HUES48 (cell line): ENCODE measurements at regions not wholly inside any gene's neighbourhood (a gene's known extent, or its start where the extent isn't known, plus 50 kb on each side); places are given as distances from the start of the nearest gene placed in this dataset.
"Not testable (repeated sequence)": the region's sequence is repeated elsewhere in the genome, so short reads cannot be mapped to it uniquely, and the experiment has no call there.

Experiments
- H3K27ac ChIP-seq: one replicate; pipeline ENCODE4 v1.7.0; 2013; ENCODE audit warnings: low read depth, low read length, inconsistent platforms
- H3K27me3 ChIP-seq: 2 replicates; pipeline ENCODE4 v1.6.1; 2013; ENCODE audit warnings: mild to moderate bottlenecking, low read length; ENCODE audit not compliant: control insufficient read depth, insufficient read depth
- H3K36me3 ChIP-seq: 2 replicates; pipeline ENCODE4 v1.6.1; 2013; ENCODE audit warnings: low read length; ENCODE audit not compliant: control insufficient read depth, insufficient read depth
- H3K4me1 ChIP-seq: 2 replicates; pipeline ENCODE4 v1.6.1; 2013; ENCODE audit warnings: mild to moderate bottlenecking, low read length; ENCODE audit not compliant: control insufficient read depth, insufficient read depth
- H3K4me3 ChIP-seq: 2 replicates; pipeline ENCODE4 v1.5.1; 2013; ENCODE audit warnings: mild to moderate bottlenecking, low read depth, low read length
- H3K9ac ChIP-seq: 2 replicates; pipeline ENCODE4 v1.6.1; 2013; ENCODE audit warnings: mild to moderate bottlenecking, low read depth, low read length, moderate library complexity
- H3K9me3 ChIP-seq: 2 replicates; pipeline ENCODE4 v1.6.1; 2013; ENCODE audit warnings: low read length; ENCODE audit not compliant: control insufficient read depth, insufficient read depth

GRCh38 chr7:68760556-68760955 is 837.7 kb upstream of the AUTS2 start:
- no peak overlapping the region for H3K9ac ChIP-seq
- no peaks in the 10 kb centered on the region for H3K27me3 ChIP-seq
- peaks cover 19% of the 10 kb centered on the region for H3K9me3 ChIP-seq
- no peaks in the 10 kb centered on the region for H3K36me3 ChIP-seq
- no peak overlapping the region for H3K27ac ChIP-seq
- no peak overlapping the region for H3K4me3 ChIP-seq
- H3K4me1 ChIP-seq: no peaks in the 10 kb centered on the region

- Histone ChIP-seq H3K9ac (no peak overlapping the region), H3K4me3 (no peak overlapping the region), H3K4me1 (no peaks in the 10 kb centered on the region)
Observed at GRCh38 chr7:68767462-68767861, 830.8 kb upstream of the AUTS2 start.

GRCh38 chr7:68770649-68771048 is 827.6 kb upstream of the AUTS2 start:
- no peaks in the 10 kb centered on the region for H3K9me3 ChIP-seq
- H3K27ac ChIP-seq: no peak overlapping the region
- no peak overlapping the region for H3K4me3 ChIP-seq
- H3K36me3 ChIP-seq: no peaks in the 10 kb centered on the region
- no peak overlapping the region for H3K9ac ChIP-seq
- H3K27me3 ChIP-seq: no peaks in the 10 kb centered on the region
- H3K4me1 ChIP-seq: no peaks in the 10 kb centered on the region

More at GRCh38 chr7:68767462-68767861, 830.8 kb upstream of the AUTS2 start:
- Histone ChIP-seq H3K9me3 (peaks cover 12% of the 10 kb centered on the region), H3K27ac (no peak overlapping the region), H3K27me3 (no peaks in the 10 kb centered on the region), H3K36me3 (no peaks in the 10 kb centered on the region)

GRCh38 chr7:68776326-68776725 is 821.9 kb upstream of the AUTS2 start:
- Histone ChIP-seq H3K27me3 (no peaks in the 10 kb centered on the region), H3K4me1 (no peaks in the 10 kb centered on the region), H3K36me3 (no peaks in the 10 kb centered on the region), H3K9ac (no peak overlapping the region), H3K27ac (no peak overlapping the region), H3K9me3 (no peaks in the 10 kb centered on the region), H3K4me3 (no peak overlapping the region)

- no peak overlapping the region for H3K27ac ChIP-seq
- H3K27me3 ChIP-seq: no peaks in the 10 kb centered on the region
- H3K9ac ChIP-seq: no peak overlapping the region
- no peaks in the 10 kb centered on the region for H3K9me3 ChIP-seq
- no peak overlapping the region for H3K4me3 ChIP-seq
- H3K36me3 ChIP-seq: no peaks in the 10 kb centered on the region
- H3K4me1 ChIP-seq: peaks cover 14% of the 10 kb centered on the region
Observed at GRCh38 chr7:68783684-68784083, 814.6 kb upstream of the AUTS2 start.

GRCh38 chr7:68785036-68785435 is 813.2 kb upstream of the AUTS2 start:
- Histone ChIP-seq H3K4me1 (peaks cover 14% of the 10 kb centered on the region), H3K4me3 (no peak overlapping the region), H3K9me3 (no peaks in the 10 kb centered on the region), H3K9ac (no peak overlapping the region), H3K27me3 (no peaks in the 10 kb centered on the region), H3K27ac (no peak overlapping the region), H3K36me3 (no peaks in the 10 kb centered on the region)

- H3K4me1 ChIP-seq: peaks cover 14% of the 10 kb centered on the region
- no peak overlapping the region for H3K9ac ChIP-seq
- H3K9me3 ChIP-seq: no peaks in the 10 kb centered on the region
- H3K36me3 ChIP-seq: no peaks in the 10 kb centered on the region
- H3K4me3 ChIP-seq: no peak overlapping the region
- H3K27me3 ChIP-seq: no peaks in the 10 kb centered on the region
- H3K27ac ChIP-seq: no peak overlapping the region
Observed at GRCh38 chr7:68787566-68787965, 810.7 kb upstream of the AUTS2 start.

GRCh38 chr7:68788529-68788928 is 809.7 kb upstream of the AUTS2 start:
- peaks cover 11% of the 10 kb centered on the region for H3K4me1 ChIP-seq
- not testable (repeated sequence) for H3K9me3 ChIP-seq, H3K27ac ChIP-seq, H3K36me3 ChIP-seq, H3K27me3 ChIP-seq, H3K9ac ChIP-seq, H3K4me3 ChIP-seq

GRCh38 chr7:68789597-68789996 is 808.7 kb upstream of the AUTS2 start:
- Histone ChIP-seq H3K9me3 (peaks cover 5% of the 10 kb centered on the region; the same call in 1 of the 2 replicates), H3K27me3 (no peaks in the 10 kb centered on the region), H3K27ac (no peak overlapping the region), H3K4me3 (no peak overlapping the region), H3K4me1 (peaks cover 11% of the 10 kb centered on the region), H3K36me3 (no peaks in the 10 kb centered on the region), H3K9ac (no peak overlapping the region)

- H3K36me3 ChIP-seq: no peaks in the 10 kb centered on the region
Observed at GRCh38 chr7:68792351-68792750, 805.9 kb upstream of the AUTS2 start.

GRCh38 chr7:68793513-68793912 is 804.8 kb upstream of the AUTS2 start:
- Histone ChIP-seq H3K9me3 (peaks cover 5% of the 10 kb centered on the region; the same call in 1 of the 2 replicates), H3K4me3 (no peak overlapping the region), H3K36me3 (no peaks in the 10 kb centered on the region), H3K9ac (no peak overlapping the region), H3K27me3 (no peaks in the 10 kb centered on the region), H3K27ac (no peak overlapping the region), H3K4me1 (no peaks in the 10 kb centered on the region)

More at GRCh38 chr7:68792351-68792750, 805.9 kb upstream of the AUTS2 start:
- H3K27me3 ChIP-seq: no peaks in the 10 kb centered on the region
- H3K27ac ChIP-seq: no peak overlapping the region
- no peak overlapping the region for H3K9ac ChIP-seq
- H3K9me3 ChIP-seq: peaks cover 5% of the 10 kb centered on the region; the same call in 1 of the 2 replicates
- H3K4me1 ChIP-seq: peaks cover 7% of the 10 kb centered on the region
- no peak overlapping the region for H3K4me3 ChIP-seq

GRCh38 chr7:68800316-68800715 is 798.0 kb upstream of the AUTS2 start:
- no peaks in the 10 kb centered on the region for H3K9me3 ChIP-seq
- no peaks in the 10 kb centered on the region for H3K4me1 ChIP-seq
- no peaks in the 10 kb centered on the region for H3K36me3 ChIP-seq
- H3K27ac ChIP-seq: no peak overlapping the region
- no peaks in the 10 kb centered on the region for H3K27me3 ChIP-seq
- no peak overlapping the region for H3K9ac ChIP-seq
- no peak overlapping the region for H3K4me3 ChIP-seq
